ENCODE measurements at regions not wholly inside any gene's neighbourhood (a gene's known extent, or its start where the extent isn't known, plus 50 kb on each side); places are given as distances from the start of the nearest gene placed in this dataset.

- no peaks in the 10 kb centered on the region for H3K27me3 ChIP-seq
- no peak for DNase-seq
- no peaks in the 10 kb centered on the region for H3K36me3 ChIP-seq
- no peaks in the 10 kb centered on the region for H3K4me1 ChIP-seq
- no peaks in the 10 kb centered on the region for H3K9me3 ChIP-seq
- no peak overlapping the region for H3K4me3 ChIP-seq (ENCODE audit: low read depth, low read length)
- TF ChIP-seq CTCF (IDR thresholded peaks at IDR 0.05; ENCODE audit: low read depth, low read length), result no peak
These were observed 90.3 kb upstream of the MPHOSPH6 start for GRCh38 chr16:82260212-82260795.

- TF ChIP-seq CTCF (IDR thresholded peaks at IDR 0.05; ENCODE audit: low read depth, low read length), result no peak
- DNase-seq, result no peak
- no peaks in the 10 kb centered on the region for H3K27me3 ChIP-seq
- H3K9me3 ChIP-seq, result no peaks in the 10 kb centered on the region
- H3K36me3 ChIP-seq, result no peaks in the 10 kb centered on the region
- H3K4me1 ChIP-seq, result no peaks in the 10 kb centered on the region
- H3K4me3 ChIP-seq (ENCODE audit: low read depth, low read length), result no peak overlapping the region
These were observed 89.7 kb upstream of the MPHOSPH6 start for GRCh38 chr16:82259731-82260130.

GRCh38 chr16:82257990-82258389 lies 88.0 kb upstream of the MPHOSPH6 start:
- Histone ChIP-seq H3K4me3 (ENCODE audit: low read depth, low read length) (no peak overlapping the region), H3K27me3 (no peaks in the 10 kb centered on the region), H3K36me3 (no peaks in the 10 kb centered on the region), H3K4me1 (no peaks in the 10 kb centered on the region), H3K9me3 (no peaks in the 10 kb centered on the region)
- TF ChIP-seq CTCF (IDR thresholded peaks at IDR 0.05; ENCODE audit: low read depth, low read length), result no peak
- DNase-seq, result no peak

GRCh38 chr16:82252582-82252981 lies 82.6 kb upstream of the MPHOSPH6 start:
- H3K4me1 ChIP-seq, result no peaks in the 10 kb centered on the region
- no peak overlapping the region for H3K4me3 ChIP-seq (ENCODE audit: low read depth, low read length)
- DNase-seq, result no peak
- no peaks in the 10 kb centered on the region for H3K36me3 ChIP-seq
- no peaks in the 10 kb centered on the region for H3K9me3 ChIP-seq
- no peaks in the 10 kb centered on the region for H3K27me3 ChIP-seq
- TF ChIP-seq CTCF (IDR thresholded peaks at IDR 0.05; ENCODE audit: low read depth, low read length), result no peak

- DNase-seq, result no peak
- TF ChIP-seq CTCF (IDR thresholded peaks at IDR 0.05; ENCODE audit: low read depth, low read length), result no peak
- Histone ChIP-seq H3K9me3 (no peaks in the 10 kb centered on the region), H3K4me1 (no peaks in the 10 kb centered on the region), H3K27me3 (no peaks in the 10 kb centered on the region), H3K36me3 (no peaks in the 10 kb centered on the region), H3K4me3 (ENCODE audit: low read depth, low read length) (no peak overlapping the region)
These were observed 78.7 kb upstream of the MPHOSPH6 start for GRCh38 chr16:82248677-82249076.

GRCh38 chr16:82248012-82248656 lies 78.1 kb upstream of the MPHOSPH6 start:
- Histone ChIP-seq H3K4me3 (ENCODE audit: low read depth, low read length) (no peak overlapping the region), H3K27me3 (no peaks in the 10 kb centered on the region), H3K4me1 (no peaks in the 10 kb centered on the region), H3K9me3 (no peaks in the 10 kb centered on the region), H3K36me3 (no peaks in the 10 kb centered on the region)
- TF ChIP-seq CTCF (IDR thresholded peaks at IDR 0.05; ENCODE audit: low read depth, low read length), result no peak
- no peak for DNase-seq
